ENCODE measurements at regions not wholly inside any gene's neighbourhood (a gene's known extent, or its start where the extent isn't known, plus 50 kb on each side); places are given as distances from the start of the nearest gene placed in this dataset.

DNA sequence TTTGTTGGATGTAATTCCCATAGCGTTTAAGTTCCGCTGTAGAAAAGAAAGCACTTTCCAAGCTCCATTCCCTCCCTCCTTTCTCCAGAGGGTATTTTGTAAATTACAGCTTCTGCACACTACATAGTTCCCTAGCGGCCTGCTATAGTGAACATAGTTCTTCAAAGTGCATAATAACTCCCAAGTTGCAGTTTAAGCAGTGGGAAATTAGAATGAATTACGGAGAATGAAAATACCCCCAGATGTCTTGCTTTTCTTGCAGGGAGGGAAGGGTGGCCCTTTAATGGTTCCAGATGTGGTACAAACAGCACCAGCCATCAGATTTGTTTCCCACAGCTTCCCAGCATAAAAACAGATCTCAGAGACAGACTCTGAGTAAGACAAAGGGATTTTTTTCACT is 893.9 kb downstream of the SUCLG1 start:
- TF ChIP-seq EP300 (IDR thresholded peaks at IDR 0.05; ENCODE audit: borderline replicate concordance): no peak
- TF ChIP-seq, protein P1, sequence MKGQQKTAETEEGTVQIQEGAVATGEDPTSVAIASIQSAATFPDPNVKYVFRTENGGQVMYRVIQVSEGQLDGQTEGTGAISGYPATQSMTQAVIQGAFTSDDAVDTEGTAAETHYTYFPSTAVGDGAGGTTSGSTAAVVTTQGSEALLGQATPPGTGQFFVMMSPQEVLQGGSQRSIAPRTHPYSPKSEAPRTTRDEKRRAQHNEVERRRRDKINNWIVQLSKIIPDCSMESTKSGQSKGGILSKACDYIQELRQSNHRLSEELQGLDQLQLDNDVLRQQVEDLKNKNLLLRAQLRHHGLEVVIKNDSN (IDR thresholded peaks at IDR 0.05): no peak
- TF ChIP-seq TEAD4 (IDR thresholded peaks at IDR 0.05): no peak
- TF ChIP-seq, protein P2, sequence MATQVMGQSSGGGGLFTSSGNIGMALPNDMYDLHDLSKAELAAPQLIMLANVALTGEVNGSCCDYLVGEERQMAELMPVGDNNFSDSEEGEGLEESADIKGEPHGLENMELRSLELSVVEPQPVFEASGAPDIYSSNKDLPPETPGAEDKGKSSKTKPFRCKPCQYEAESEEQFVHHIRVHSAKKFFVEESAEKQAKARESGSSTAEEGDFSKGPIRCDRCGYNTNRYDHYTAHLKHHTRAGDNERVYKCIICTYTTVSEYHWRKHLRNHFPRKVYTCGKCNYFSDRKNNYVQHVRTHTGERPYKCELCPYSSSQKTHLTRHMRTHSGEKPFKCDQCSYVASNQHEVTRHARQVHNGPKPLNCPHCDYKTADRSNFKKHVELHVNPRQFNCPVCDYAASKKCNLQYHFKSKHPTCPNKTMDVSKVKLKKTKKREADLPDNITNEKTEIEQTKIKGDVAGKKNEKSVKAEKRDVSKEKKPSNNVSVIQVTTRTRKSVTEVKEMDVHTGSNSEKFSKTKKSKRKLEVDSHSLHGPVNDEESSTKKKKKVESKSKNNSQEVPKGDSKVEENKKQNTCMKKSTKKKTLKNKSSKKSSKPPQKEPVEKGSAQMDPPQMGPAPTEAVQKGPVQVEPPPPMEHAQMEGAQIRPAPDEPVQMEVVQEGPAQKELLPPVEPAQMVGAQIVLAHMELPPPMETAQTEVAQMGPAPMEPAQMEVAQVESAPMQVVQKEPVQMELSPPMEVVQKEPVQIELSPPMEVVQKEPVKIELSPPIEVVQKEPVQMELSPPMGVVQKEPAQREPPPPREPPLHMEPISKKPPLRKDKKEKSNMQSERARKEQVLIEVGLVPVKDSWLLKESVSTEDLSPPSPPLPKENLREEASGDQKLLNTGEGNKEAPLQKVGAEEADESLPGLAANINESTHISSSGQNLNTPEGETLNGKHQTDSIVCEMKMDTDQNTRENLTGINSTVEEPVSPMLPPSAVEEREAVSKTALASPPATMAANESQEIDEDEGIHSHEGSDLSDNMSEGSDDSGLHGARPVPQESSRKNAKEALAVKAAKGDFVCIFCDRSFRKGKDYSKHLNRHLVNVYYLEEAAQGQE (IDR thresholded peaks at IDR 0.05; ENCODE audit: low read depth): no peak

DNA sequence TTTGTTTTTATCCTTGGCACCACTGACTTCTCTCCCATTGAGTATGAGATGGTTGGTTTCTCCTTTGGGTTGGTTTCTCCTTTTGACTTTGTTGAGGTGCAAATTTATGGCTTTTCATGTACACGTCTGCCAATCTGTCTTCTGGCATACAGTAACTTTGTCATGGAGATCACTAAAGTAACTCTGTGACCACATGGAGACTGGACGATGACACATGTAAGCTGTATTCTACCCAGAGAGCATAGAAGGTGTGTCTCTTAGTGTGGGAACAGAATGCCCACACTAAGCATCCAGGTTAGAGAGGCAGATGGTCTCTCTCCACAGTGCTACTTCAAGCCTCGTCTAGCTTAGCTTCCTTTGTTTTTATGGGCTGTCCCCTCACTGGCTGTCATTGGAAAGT is 897.5 kb downstream of the SUCLG1 start:
- TF ChIP-seq, protein P2 (IDR thresholded peaks at IDR 0.05; ENCODE audit: low read depth): no peak
- TF ChIP-seq NFIC (IDR thresholded peaks at IDR 0.05): no peak
- no peak for TF ChIP-seq CEBPB (IDR thresholded peaks at IDR 0.05)
- no peak for TF ChIP-seq EGR1 (IDR thresholded peaks at IDR 0.05)
- TF ChIP-seq RAD21 (IDR thresholded peaks at IDR 0.05; ENCODE audit: low read depth): no peak
- TF ChIP-seq ZBTB7A (IDR thresholded peaks at IDR 0.05; ENCODE audit: low read depth): no peak
- no peak for TF ChIP-seq TEAD4 (IDR thresholded peaks at IDR 0.05)
- no peak for TF ChIP-seq TCF12 (IDR thresholded peaks at IDR 0.05; ENCODE audit: low read depth)
- TF ChIP-seq TAF1 (IDR thresholded peaks at IDR 0.05; ENCODE audit: low read depth): no peak
- no peak for TF ChIP-seq CREB1 (IDR thresholded peaks at IDR 0.05; ENCODE audit: low read depth)
- no peak for TF ChIP-seq EP300 (IDR thresholded peaks at IDR 0.05; ENCODE audit: borderline replicate concordance)

DNA sequence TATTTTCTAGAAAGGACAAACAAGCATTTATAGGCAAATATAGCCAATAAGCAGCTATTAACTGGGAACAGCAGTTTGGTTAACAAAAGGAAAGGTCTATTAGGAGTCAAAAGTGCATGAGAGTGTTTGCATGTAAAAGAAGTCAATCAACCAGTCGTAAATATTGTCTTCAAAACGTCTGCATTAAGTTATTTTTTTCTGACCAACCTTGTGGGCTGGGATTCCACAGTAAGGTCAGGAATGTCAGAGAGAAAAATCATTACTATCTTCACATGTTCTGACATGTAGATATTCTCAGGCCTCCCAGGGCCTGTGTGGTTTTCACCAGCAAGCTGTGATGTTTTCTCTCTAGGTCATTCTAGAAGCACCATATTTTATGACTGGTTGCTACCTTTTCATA is 922.5 kb downstream of the SUCLG1 start:
- TF ChIP-seq EP300 (IDR thresholded peaks at IDR 0.05; ENCODE audit: borderline replicate concordance): no peak
- TF ChIP-seq, protein P1 (IDR thresholded peaks at IDR 0.05): no peak
- no peak for TF ChIP-seq TAF1 (IDR thresholded peaks at IDR 0.05; ENCODE audit: low read depth)
- TF ChIP-seq NFIC (IDR thresholded peaks at IDR 0.05): no peak

DNA sequence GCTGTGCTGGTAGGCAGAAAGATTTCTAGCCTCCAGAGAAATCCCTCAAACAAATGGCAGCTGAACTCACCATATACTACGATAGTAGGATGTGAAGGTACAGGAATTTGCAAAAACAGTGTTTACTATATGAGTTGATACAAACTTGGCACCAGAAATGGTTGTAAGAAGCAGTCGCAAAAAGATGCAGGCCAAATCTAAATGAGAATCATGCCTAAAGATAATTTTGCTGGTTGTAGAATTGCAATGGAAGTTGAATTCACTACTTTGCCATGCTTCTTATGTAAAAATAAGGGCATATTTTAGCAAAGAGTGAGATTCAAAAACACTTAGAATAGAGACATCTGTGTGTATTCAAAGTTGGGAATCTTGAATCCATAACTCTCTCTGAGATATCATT is 924.7 kb downstream of the SUCLG1 start:
- no peak for TF ChIP-seq EGR1 (IDR thresholded peaks at IDR 0.05)
- TF ChIP-seq RAD21 (IDR thresholded peaks at IDR 0.05; ENCODE audit: low read depth): no peak
- TF ChIP-seq TEAD4 (IDR thresholded peaks at IDR 0.05): no peak
- no peak for TF ChIP-seq ZBTB7A (IDR thresholded peaks at IDR 0.05; ENCODE audit: low read depth)
- TF ChIP-seq YY1 (IDR thresholded peaks at IDR 0.05; ENCODE audit: low read depth): no peak
- TF ChIP-seq, protein P1 (IDR thresholded peaks at IDR 0.05): no peak
- TF ChIP-seq CREB1 (IDR thresholded peaks at IDR 0.05; ENCODE audit: low read depth): no peak
- TF ChIP-seq EP300 (IDR thresholded peaks at IDR 0.05; ENCODE audit: borderline replicate concordance): no peak
- TF ChIP-seq, protein P2 (IDR thresholded peaks at IDR 0.05; ENCODE audit: low read depth): no peak
- TF ChIP-seq, protein P3, sequence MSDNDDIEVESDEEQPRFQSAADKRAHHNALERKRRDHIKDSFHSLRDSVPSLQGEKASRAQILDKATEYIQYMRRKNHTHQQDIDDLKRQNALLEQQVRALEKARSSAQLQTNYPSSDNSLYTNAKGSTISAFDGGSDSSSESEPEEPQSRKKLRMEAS (IDR thresholded peaks at IDR 0.05): no peak
- TF ChIP-seq FOXM1 (IDR thresholded peaks at IDR 0.05; ENCODE audit: borderline replicate concordance, low read depth): no peak
- no peak for TF ChIP-seq TCF12 (IDR thresholded peaks at IDR 0.05; ENCODE audit: low read depth)
- TF ChIP-seq CEBPB (IDR thresholded peaks at IDR 0.05): no peak
- TF ChIP-seq TAF1 (IDR thresholded peaks at IDR 0.05; ENCODE audit: low read depth): no peak
- no peak for TF ChIP-seq NFIC (IDR thresholded peaks at IDR 0.05)

DNA sequence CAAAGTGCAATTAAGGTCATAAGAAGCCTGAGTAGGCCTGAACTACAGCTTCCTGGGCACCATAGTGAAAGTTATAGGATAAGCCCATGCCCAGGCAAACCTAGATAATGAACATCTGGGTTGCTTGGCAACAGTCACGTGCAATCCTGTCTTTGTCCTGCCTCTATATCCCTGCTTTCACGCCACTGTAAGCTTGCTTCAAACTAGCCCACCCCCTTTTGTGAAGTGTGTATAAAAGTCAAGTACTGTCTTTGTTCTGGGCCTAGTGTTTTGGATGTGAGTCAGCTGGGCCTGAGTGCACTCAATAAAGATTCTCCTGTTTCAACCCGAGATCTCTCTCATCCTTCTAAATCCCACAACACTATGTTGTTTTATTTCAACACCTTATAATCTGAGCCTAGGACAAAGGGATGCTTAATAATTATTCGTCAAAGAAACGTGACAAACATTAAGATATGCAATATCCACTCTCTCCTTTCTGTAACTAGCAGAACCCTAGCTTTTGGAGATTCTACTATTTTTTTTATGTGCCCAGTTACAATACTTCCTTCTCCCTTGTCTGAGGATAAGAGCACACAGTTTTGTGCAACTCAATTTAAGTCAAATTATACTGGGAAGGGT is 927.8 kb downstream of the SUCLG1 start:
- no peak for TF ChIP-seq CEBPB (IDR thresholded peaks at IDR 0.05)
- TF ChIP-seq, protein P1 (IDR thresholded peaks at IDR 0.05): no peak
- TF ChIP-seq, protein P2 (IDR thresholded peaks at IDR 0.05; ENCODE audit: low read depth): no peak
- no peak for TF ChIP-seq TCF12 (IDR thresholded peaks at IDR 0.05; ENCODE audit: low read depth)
- TF ChIP-seq FOXM1 (IDR thresholded peaks at IDR 0.05; ENCODE audit: borderline replicate concordance, low read depth): no peak
- TF ChIP-seq EGR1 (IDR thresholded peaks at IDR 0.05): no peak
- TF ChIP-seq, protein P3 (IDR thresholded peaks at IDR 0.05): no peak
- TF ChIP-seq RAD21 (IDR thresholded peaks at IDR 0.05; ENCODE audit: low read depth): no peak
- no peak for TF ChIP-seq TAF1 (IDR thresholded peaks at IDR 0.05; ENCODE audit: low read depth)
- no peak for TF ChIP-seq EP300 (IDR thresholded peaks at IDR 0.05; ENCODE audit: borderline replicate concordance)
- TF ChIP-seq YY1 (IDR thresholded peaks at IDR 0.05; ENCODE audit: low read depth): no peak
- TF ChIP-seq CREB1 (IDR thresholded peaks at IDR 0.05; ENCODE audit: low read depth): no peak
- TF ChIP-seq TEAD4 (IDR thresholded peaks at IDR 0.05): no peak
- no peak for TF ChIP-seq NFIC (IDR thresholded peaks at IDR 0.05)
- no peak for TF ChIP-seq ZBTB7A (IDR thresholded peaks at IDR 0.05; ENCODE audit: low read depth)
